Panc1 (cell line): ENCODE measurements at regions not wholly inside any gene's neighbourhood (a gene's known extent, or its start where the extent isn't known, plus 50 kb on each side); places are given as distances from the start of the nearest gene placed in this dataset.
A peak's percentile ranks its signal among the peaks of the same experiment; 100 is the strongest.

Source experiments
- ATAC-seq: fragments of 200-7000 bp; cut with Tn5 transposase; 2 replicates; pipeline ENCODE4 v1.9.1; 2020; ENCODE audit warnings: mild to moderate bottlenecking, moderate library complexity
- BruUV-seq: library from RNA; stranded (reverse); fragments of 400-500 nt; replicated peaks from 2 replicates; lab custom pipeline; 2021; lab: Mats Ljungman, UMichigan
- CTCF ChIA-PET: fragments of 300-600 bp; sonication (Branson Sonifier 250); formaldehyde crosslinking; loops from one replicate; lab custom pipeline; 2022; ENCODE audit warnings: antibody characterized with exemption; lab: Charles Lee
- POLR2A ChIA-PET: fragments of 300-600 bp; sonication (Branson Sonifier 250); formaldehyde crosslinking; loops from one replicate; lab custom pipeline; 2022; ENCODE audit warnings: antibody characterized with exemption; lab: Charles Lee
- DNase-seq: peaks from one replicate; pipeline ENCODE4 v3.0.0-alpha.2; 2010; ENCODE audit warnings: low read depth, low spot score
- H3K27ac ChIP-seq: 2 replicates; pipeline ENCODE4 v1.5.1; 2011; ENCODE audit warnings: mild to moderate bottlenecking, low read length, inconsistent platforms
- H3K27me3 ChIP-seq: fragments of 200-500 bp; sonication (Bioruptor generic); 2 replicates; pipeline ENCODE4 v1.6.0; 2014; ENCODE audit warnings: low read length, inconsistent platforms; ENCODE audit not compliant: control insufficient read depth, insufficient read depth
- H3K36me3 ChIP-seq: fragments of 200-500 bp; sonication (Bioruptor generic); 2 replicates; pipeline ENCODE4 v1.5.1; 2014; ENCODE audit warnings: inconsistent platforms, mild to moderate bottlenecking, low read length, moderate library complexity; ENCODE audit not compliant: control insufficient read depth, insufficient read depth
- H3K4me1 ChIP-seq: 2 replicates; pipeline ENCODE4 v1.5.1; 2011; ENCODE audit warnings: inconsistent platforms, mild to moderate bottlenecking, low read length, moderate library complexity; ENCODE audit not compliant: control insufficient read depth, insufficient read depth
- H3K4me3 ChIP-seq, 2 experiments: 2 replicates each; pipeline ENCODE4 v1.5.1; 2011 to 2012; ENCODE audit warnings: low read depth in 2 of 2, low read length in 2 of 2, mild to moderate bottlenecking in 2 of 2, inconsistent platforms in 1 of 2, moderate library complexity in 1 of 2
- H3K9me3 ChIP-seq: fragments of 200-500 bp; sonication (Bioruptor generic); 2 replicates; pipeline ENCODE4 v1.5.1; 2014; ENCODE audit warnings: low read depth, mild to moderate bottlenecking, inconsistent platforms, low read length, moderate library complexity; ENCODE audit not compliant: control insufficient read depth, insufficient read depth
- POLR2AphosphoS5 ChIP-seq: IDR thresholded peaks from 2 replicates; pipeline ENCODE4 v1.6.1; 2012; ENCODE audit warnings: mild to moderate bottlenecking, low read depth, low read length, moderate library complexity
- SIN3A ChIP-seq: IDR thresholded peaks from 2 replicates; pipeline ENCODE4 v1.6.1; 2012; ENCODE audit warnings: low read depth, mild to moderate bottlenecking, low read length, moderate library complexity, borderline replicate concordance; ENCODE audit not compliant: insufficient read depth
- TCF7L2 ChIP-seq: IDR thresholded peaks from 2 replicates; pipeline ENCODE4 v1.6.1; 2011; ENCODE audit warnings: mild to moderate bottlenecking, low read depth, low read length, inconsistent platforms
- in situ Hi-C: cut with HindIII; loops from 2 replicates; pipeline ENCODE4 v1.10.0; 2016; ENCODE audit warnings: low sequenced_read_pairs, low pct_unique_long_range_greater_than_20kb
- intact Hi-C: fragments of 100-400 bp; cut with micrococcal nuclease; formaldehyde crosslinking; loops from one replicate; pipeline ENCODE4 v1.10.0; 2022; ENCODE audit not compliant: unreplicated experiment
- TF ChIP-seq, protein P1 (sequence below): fragments of 450-650 bp; IDR thresholded peaks from 2 replicates; pipeline ENCODE4 v1.5.1; 2017; ENCODE audit warnings: mild to moderate bottlenecking
- TF ChIP-seq, protein P2 (sequence below), 2 experiments: IDR thresholded peaks; 2 replicates each; pipeline ENCODE4 v1.6.1; 2011 to 2012; ENCODE audit warnings: low read depth in 2 of 2, control low read depth in 1 of 2, low read length in 1 of 2, mild to moderate bottlenecking in 1 of 2, moderate library complexity in 1 of 2; ENCODE audit not compliant: insufficient read depth in 1 of 2

DNA sequence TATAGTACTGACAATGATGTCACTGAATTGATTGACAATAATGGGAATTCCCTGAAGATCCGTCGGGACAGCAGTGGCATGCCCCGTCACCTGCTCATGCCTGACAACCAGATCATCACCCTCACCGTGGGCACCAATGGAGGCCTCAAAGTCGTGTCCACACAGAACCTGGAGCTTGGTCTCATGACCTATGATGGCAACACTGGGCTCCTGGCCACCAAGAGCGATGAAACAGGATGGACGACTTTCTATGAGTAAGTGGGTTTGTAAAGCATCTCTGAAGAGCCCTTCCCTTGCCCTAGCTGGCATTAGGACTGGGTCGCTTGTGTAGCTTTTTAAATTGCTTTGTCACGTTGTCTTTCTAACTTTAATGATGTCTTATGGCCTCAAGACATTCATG lies 72.7 kb upstream of the WWC1 start:
- ChIA-PET CTCF (no interaction called here), POLR2A (no interaction called here)

GRCh38 chr5:168219515-168220410 lies 71.7 kb upstream of the WWC1 start:
- ChIA-PET CTCF (interaction anchor here (0.6 to 1.2 kb wide), 15 partner anchors 32 to 1780 kb away, joined by 3 to 19 read pairs (median 7); no protein-coding TSS in a partner anchor), POLR2A (interaction anchor here (0.6 kb wide), 1 partner anchor 264 kb away, joined by 6 read pairs; no protein-coding TSS in a partner anchor)
- Histone ChIP-seq H3K27me3 (peaks cover 8% of the 10 kb centered on the region), H3K9me3 (no peaks in the 10 kb centered on the region), H3K27ac (peak overlapping the region; percentile 3; the same call in 1 of the 2 replicates), H3K36me3 (no peaks in the 10 kb centered on the region), H3K4me1 (no peaks in the 10 kb centered on the region), H3K4me3 (peak overlapping the region; percentile 1 to 40; a peak in 2 of 4 replicates)
- in situ Hi-C loops (no loop called here), intact Hi-C loops (loop anchor here (1.0 to 5.0 kb wide), 3 partner anchors 105 to 637 kb away; no protein-coding TSS in a partner anchor)
- DNase-seq: peak; percentile 73
- BruUV-seq: no TSS peak
- no peak for TF ChIP-seq SIN3A
- TF ChIP-seq POLR2AphosphoS5: no peak
- no peak for TF ChIP-seq TCF7L2
- TF ChIP-seq, protein P1, sequence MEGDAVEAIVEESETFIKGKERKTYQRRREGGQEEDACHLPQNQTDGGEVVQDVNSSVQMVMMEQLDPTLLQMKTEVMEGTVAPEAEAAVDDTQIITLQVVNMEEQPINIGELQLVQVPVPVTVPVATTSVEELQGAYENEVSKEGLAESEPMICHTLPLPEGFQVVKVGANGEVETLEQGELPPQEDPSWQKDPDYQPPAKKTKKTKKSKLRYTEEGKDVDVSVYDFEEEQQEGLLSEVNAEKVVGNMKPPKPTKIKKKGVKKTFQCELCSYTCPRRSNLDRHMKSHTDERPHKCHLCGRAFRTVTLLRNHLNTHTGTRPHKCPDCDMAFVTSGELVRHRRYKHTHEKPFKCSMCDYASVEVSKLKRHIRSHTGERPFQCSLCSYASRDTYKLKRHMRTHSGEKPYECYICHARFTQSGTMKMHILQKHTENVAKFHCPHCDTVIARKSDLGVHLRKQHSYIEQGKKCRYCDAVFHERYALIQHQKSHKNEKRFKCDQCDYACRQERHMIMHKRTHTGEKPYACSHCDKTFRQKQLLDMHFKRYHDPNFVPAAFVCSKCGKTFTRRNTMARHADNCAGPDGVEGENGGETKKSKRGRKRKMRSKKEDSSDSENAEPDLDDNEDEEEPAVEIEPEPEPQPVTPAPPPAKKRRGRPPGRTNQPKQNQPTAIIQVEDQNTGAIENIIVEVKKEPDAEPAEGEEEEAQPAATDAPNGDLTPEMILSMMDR: peak; percentile 87
- TF ChIP-seq, protein P2, sequence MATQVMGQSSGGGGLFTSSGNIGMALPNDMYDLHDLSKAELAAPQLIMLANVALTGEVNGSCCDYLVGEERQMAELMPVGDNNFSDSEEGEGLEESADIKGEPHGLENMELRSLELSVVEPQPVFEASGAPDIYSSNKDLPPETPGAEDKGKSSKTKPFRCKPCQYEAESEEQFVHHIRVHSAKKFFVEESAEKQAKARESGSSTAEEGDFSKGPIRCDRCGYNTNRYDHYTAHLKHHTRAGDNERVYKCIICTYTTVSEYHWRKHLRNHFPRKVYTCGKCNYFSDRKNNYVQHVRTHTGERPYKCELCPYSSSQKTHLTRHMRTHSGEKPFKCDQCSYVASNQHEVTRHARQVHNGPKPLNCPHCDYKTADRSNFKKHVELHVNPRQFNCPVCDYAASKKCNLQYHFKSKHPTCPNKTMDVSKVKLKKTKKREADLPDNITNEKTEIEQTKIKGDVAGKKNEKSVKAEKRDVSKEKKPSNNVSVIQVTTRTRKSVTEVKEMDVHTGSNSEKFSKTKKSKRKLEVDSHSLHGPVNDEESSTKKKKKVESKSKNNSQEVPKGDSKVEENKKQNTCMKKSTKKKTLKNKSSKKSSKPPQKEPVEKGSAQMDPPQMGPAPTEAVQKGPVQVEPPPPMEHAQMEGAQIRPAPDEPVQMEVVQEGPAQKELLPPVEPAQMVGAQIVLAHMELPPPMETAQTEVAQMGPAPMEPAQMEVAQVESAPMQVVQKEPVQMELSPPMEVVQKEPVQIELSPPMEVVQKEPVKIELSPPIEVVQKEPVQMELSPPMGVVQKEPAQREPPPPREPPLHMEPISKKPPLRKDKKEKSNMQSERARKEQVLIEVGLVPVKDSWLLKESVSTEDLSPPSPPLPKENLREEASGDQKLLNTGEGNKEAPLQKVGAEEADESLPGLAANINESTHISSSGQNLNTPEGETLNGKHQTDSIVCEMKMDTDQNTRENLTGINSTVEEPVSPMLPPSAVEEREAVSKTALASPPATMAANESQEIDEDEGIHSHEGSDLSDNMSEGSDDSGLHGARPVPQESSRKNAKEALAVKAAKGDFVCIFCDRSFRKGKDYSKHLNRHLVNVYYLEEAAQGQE (IDR thresholded peaks at IDR 0.05; ENCODE audit: insufficient read depth in 1 of 2, low read depth in 2 of 2, low read length in 1 of 2): no peak
- ATAC-seq: peak; percentile 80

More for the DNA sequence above, 72.7 kb upstream of the WWC1 start:
- ATAC-seq (no peak), DNase-seq (no peak)
- H3K4me1 ChIP-seq: no peaks in the 10 kb centered on the region
- H3K9me3 ChIP-seq: no peaks in the 10 kb centered on the region
- H3K27me3 ChIP-seq: peaks cover 4% of the 10 kb centered on the region
- intact Hi-C loops: loop anchor here (1.0 to 5.0 kb wide), 3 partner anchors 104 to 636 kb away; no protein-coding TSS in a partner anchor
- in situ Hi-C loops: no loop called here
- no peak overlapping the region for H3K27ac ChIP-seq
- H3K4me3 ChIP-seq: no peak overlapping the region
- no TSS peak for BruUV-seq
- TF ChIP-seq POLR2AphosphoS5: no peak
- no peak for TF ChIP-seq SIN3A
- TF ChIP-seq, protein P1: no peak
- TF ChIP-seq TCF7L2: no peak
- TF ChIP-seq, protein P2 (IDR thresholded peaks at IDR 0.05; ENCODE audit: insufficient read depth in 1 of 2, low read depth in 2 of 2, low read length in 1 of 2): no peak
- H3K36me3 ChIP-seq: no peaks in the 10 kb centered on the region
